HEK293T (cell line): ENCODE measurements at regions not wholly inside any gene's neighbourhood (a gene's known extent, or its start where the extent isn't known, plus 50 kb on each side); places are given as distances from the start of the nearest gene placed in this dataset.

Experiments
- CTCF ChIA-PET: fragments of 350-600 bp; formaldehyde crosslinking; extraction: SDS; loops from one replicate; lab custom pipeline; 2021; ENCODE audit warnings: antibody characterized with exemption, inconsistent platforms; lab: Yijun Ruan, JAX
- POLR2A ChIA-PET: fragments of 350-600 bp; formaldehyde crosslinking; extraction: SDS; loops from one replicate; lab custom pipeline; 2020; ENCODE audit warnings: antibody characterized with exemption, inconsistent platforms; lab: Yijun Ruan, JAX
- DNase-seq: peaks from one replicate; pipeline ENCODE4 v3.0.0; 2012; ENCODE audit warnings: mixed read lengths; ENCODE audit errors: extremely low spot score
- ARNT ChIP-seq: fragments of 450-650 bp; IDR thresholded peaks from 2 replicates; pipeline ENCODE4 v1.6.1; 2017; ENCODE audit warnings: mild to moderate bottlenecking
- BHLHE40 ChIP-seq: fragments of 450-650 bp; IDR thresholded peaks from 2 replicates; pipeline ENCODE4 v1.6.1; 2016; ENCODE audit warnings: mild to moderate bottlenecking, moderate library complexity, borderline replicate concordance
- CTBP1 ChIP-seq: fragments of 450-650 bp; IDR thresholded peaks from 2 replicates; pipeline ENCODE4 v1.6.1; 2016; ENCODE audit warnings: borderline replicate concordance
- ELF4 ChIP-seq: fragments of 450-650 bp; IDR thresholded peaks from 2 replicates; pipeline ENCODE4 v1.6.1; 2017; ENCODE audit warnings: antibody characterized with exemption
- FOXA1 ChIP-seq: fragments of 450-650 bp; IDR thresholded peaks from 2 replicates; pipeline ENCODE4 v1.6.1; 2016; ENCODE audit warnings: mild to moderate bottlenecking
- FOXK2 ChIP-seq: fragments of 450-650 bp; IDR thresholded peaks from 2 replicates; pipeline ENCODE4 v1.6.1; 2016; ENCODE audit warnings: mild to moderate bottlenecking
- FOXM1 ChIP-seq: fragments of 450-650 bp; IDR thresholded peaks from 2 replicates; pipeline ENCODE4 v1.6.1; 2017; ENCODE audit warnings: mild to moderate bottlenecking, borderline replicate concordance
- HDGF ChIP-seq: fragments of 450-650 bp; IDR thresholded peaks from 2 replicates; pipeline ENCODE4 v1.6.1; 2017; ENCODE audit warnings: antibody characterized with exemption, borderline replicate concordance
- L3MBTL2 ChIP-seq: fragments of 450-650 bp; conservative IDR thresholded peaks from 2 replicates; pipeline ENCODE4 v1.6.1; 2016; ENCODE audit warnings: mild to moderate bottlenecking
- LEF1 ChIP-seq: fragments of 450-650 bp; IDR thresholded peaks from 2 replicates; pipeline ENCODE4 v1.6.1; 2017; ENCODE audit warnings: mild to moderate bottlenecking, borderline replicate concordance
- NFRKB ChIP-seq: fragments of 450-650 bp; IDR thresholded peaks from 2 replicates; pipeline ENCODE4 v1.6.1; 2016; ENCODE audit warnings: mild to moderate bottlenecking, moderate library complexity
- SP1 ChIP-seq: fragments of 450-650 bp; IDR thresholded peaks from 2 replicates; pipeline ENCODE4 v1.6.1; 2017
- SUZ12 ChIP-seq: fragments of 450-650 bp; IDR thresholded peaks from 2 replicates; pipeline ENCODE4 v1.6.1; 2016; ENCODE audit warnings: mild to moderate bottlenecking
- TARDBP ChIP-seq: fragments of 450-650 bp; IDR thresholded peaks from 2 replicates; pipeline ENCODE4 v1.6.1; 2016
- ZNF384 ChIP-seq: fragments of 450-650 bp; IDR thresholded peaks from 2 replicates; pipeline ENCODE4 v1.6.1; 2016
- TF ChIP-seq, protein P1 (sequence below): fragments of 450-650 bp; IDR thresholded peaks from 2 replicates; pipeline ENCODE4 v1.6.1; 2016

- CTCF ChIA-PET = interaction anchor here (1.0 kb wide), 1 partner anchor 9 kb away, joined by 5 read pairs; no protein-coding TSS in a partner anchor
- no peak for DNase-seq
- TF ChIP-seq NFRKB (no peak), CTBP1 (no peak), HDGF (no peak), LEF1 (no peak), SP1 (no peak), FOXM1 (no peak), L3MBTL2 (no peak), ELF4 (no peak), FOXA1 (no peak), BHLHE40 (no peak), ZNF384 (no peak), TARDBP (no peak)
- TF ChIP-seq, protein P1, sequence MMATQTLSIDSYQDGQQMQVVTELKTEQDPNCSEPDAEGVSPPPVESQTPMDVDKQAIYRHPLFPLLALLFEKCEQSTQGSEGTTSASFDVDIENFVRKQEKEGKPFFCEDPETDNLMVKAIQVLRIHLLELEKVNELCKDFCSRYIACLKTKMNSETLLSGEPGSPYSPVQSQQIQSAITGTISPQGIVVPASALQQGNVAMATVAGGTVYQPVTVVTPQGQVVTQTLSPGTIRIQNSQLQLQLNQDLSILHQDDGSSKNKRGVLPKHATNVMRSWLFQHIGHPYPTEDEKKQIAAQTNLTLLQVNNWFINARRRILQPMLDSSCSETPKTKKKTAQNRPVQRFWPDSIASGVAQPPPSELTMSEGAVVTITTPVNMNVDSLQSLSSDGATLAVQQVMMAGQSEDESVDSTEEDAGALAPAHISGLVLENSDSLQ = no peak
- POLR2A ChIA-PET = no interaction called here
These were observed 330.4 kb upstream of the SLC14A2 start for GRCh38 chr18:45284851-45285250.

DNA sequence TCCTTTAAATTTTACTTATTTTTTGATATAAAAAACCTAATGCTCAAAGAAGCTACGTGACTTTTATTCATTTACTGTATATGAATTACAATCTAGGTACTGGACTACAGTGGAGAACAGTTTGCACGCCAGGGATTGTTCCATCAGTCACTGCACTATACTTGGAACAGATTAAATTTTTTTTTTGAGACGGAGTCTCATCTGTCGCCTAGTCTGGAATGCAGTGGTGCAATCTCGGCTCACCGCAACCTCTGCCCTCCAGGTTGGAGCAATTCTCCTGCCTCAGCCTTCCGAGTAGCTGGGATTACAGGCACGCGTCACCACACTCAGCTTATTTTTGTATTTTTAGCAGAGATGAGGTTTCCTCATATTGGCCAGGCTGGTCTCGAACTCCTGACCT lies 330.0 kb upstream of the SLC14A2 start:
- ChIA-PET CTCF (interaction anchor here (1.0 kb wide), 1 partner anchor 9 kb away, joined by 5 read pairs; no protein-coding TSS in a partner anchor), POLR2A (no interaction called here)
- DNase-seq = no peak
- no peak for TF ChIP-seq SUZ12
- no peak for TF ChIP-seq CTBP1
- TF ChIP-seq FOXA1 = no peak
- TF ChIP-seq LEF1 = no peak
- no peak for TF ChIP-seq NFRKB
- TF ChIP-seq FOXK2 = no peak
- TF ChIP-seq FOXM1 = no peak
- TF ChIP-seq, protein P1 = no peak
- TF ChIP-seq TARDBP = no peak
- TF ChIP-seq ZNF384 = no peak
- no peak for TF ChIP-seq BHLHE40
- no peak for TF ChIP-seq SP1
- TF ChIP-seq ARNT = no peak
- TF ChIP-seq ELF4 = no peak
- no peak for TF ChIP-seq HDGF

DNA sequence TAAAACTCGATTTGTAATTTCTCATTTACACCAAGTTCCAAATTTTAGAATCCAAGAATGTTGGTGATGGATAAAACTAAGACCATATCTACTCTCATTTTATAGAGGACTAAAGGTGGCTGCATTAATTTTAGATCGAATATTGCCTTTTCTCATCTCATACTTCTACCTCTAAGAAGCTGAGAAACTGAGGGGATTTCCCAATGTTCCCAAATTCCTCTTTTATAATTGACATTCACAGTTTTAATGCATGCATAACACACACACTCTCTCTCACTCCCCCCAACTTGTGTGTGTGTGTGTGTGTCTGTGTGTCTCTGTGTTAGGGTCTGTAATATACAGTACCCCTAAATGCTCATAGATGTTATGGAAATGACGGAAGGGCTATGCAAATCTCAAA lies 328.8 kb upstream of the SLC14A2 start:
- ChIA-PET POLR2A (no interaction called here), CTCF (no interaction called here)
- TF ChIP-seq, protein P1 = no peak
- TF ChIP-seq CTBP1 (no peak), FOXM1 (no peak), ZNF384 (no peak), FOXK2 (no peak), NFRKB (no peak), BHLHE40 (no peak)
- DNase-seq = no peak

GRCh38 chr18:45287531-45287930 lies 327.7 kb upstream of the SLC14A2 start:
- POLR2A ChIA-PET = no interaction called here
- CTCF ChIA-PET = no interaction called here
- no peak for TF ChIP-seq LEF1
- TF ChIP-seq ARNT = no peak
- TF ChIP-seq HDGF = no peak
- no peak for TF ChIP-seq FOXK2
- no peak for TF ChIP-seq ELF4
- TF ChIP-seq L3MBTL2 = no peak
- no peak for TF ChIP-seq TARDBP
- no peak for TF ChIP-seq SP1
- no peak for TF ChIP-seq CTBP1
- TF ChIP-seq FOXM1 = no peak
- no peak for TF ChIP-seq ZNF384
- no peak for TF ChIP-seq NFRKB
- no peak for TF ChIP-seq FOXA1
- TF ChIP-seq BHLHE40 = no peak
- TF ChIP-seq SUZ12 = no peak
- TF ChIP-seq, protein P1 = no peak
- DNase-seq = no peak

DNA sequence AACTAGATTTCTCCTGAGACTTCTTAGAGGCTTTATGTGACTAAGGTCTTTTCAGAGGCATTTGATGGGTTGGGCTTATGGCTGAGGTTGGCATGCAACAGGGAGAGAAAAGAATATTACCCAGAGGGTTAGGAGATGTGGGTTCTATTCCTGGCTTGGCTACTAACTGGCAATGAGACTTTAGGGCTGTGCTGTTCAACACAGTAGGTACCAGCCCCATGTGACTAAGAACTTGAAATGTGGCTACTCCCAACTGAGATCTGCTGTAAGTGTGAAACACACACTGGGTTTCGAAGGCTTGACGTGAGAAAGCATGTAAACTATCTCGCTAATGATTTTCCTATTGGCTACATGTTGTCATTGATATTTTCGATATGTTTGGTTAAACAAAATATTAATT lies 324.9 kb upstream of the SLC14A2 start:
- ChIA-PET CTCF (no interaction called here), POLR2A (no interaction called here)
- no peak for DNase-seq
- TF ChIP-seq ELF4 (no peak), ZNF384 (no peak), SP1 (no peak), TARDBP (no peak)

DNA sequence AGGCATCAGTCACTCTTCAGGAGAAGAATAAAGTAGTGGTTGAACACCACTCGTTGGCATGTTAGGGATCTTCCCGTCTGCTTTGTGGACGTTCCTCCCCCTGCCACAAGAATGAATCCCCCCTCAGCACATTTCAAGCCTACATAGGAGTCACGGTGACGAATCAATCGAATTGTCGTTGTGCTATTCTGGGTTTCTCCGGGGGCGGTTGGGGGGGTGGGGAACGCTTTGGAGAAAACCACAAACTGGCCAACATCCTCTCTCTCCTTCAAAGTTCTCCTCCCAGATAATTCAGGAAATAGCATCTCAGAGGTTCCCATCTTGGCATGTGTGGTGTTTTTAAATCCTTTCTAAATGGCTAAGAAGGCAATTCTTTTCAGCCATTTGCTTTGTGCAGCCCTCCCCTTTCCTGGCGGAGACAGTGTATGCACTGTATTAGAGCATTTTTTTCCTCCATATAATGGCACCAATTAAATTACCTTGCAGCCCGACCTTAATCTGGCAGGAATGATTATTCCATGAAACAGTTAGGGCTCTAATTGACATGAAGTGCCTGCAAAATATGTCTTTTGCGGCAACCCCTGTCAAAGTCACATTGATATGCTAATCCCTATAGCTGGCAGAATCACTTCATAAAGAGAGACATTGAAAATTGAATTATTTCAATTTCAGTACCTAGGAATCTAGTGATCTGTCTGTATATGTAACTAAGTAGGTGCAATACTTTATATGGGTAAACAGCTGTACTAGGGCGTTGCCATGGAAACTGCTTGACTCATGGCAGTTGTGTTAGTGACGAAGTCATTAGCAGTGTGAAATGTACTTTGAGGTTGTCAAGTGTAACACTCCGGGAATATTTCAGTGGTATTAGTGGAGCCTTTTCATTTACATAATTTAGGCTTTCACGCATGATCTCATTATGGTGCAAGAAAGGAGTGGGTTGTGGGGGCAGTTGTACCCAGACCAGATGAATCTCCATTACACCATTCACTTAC lies 323.4 kb upstream of the SLC14A2 start:
- POLR2A ChIA-PET = no interaction called here
- TF ChIP-seq FOXA1 = no peak
- no peak for TF ChIP-seq ELF4
- TF ChIP-seq FOXK2 = no peak
- no peak for TF ChIP-seq FOXM1
- TF ChIP-seq ZNF384 = no peak
- TF ChIP-seq BHLHE40 = no peak
- TF ChIP-seq, protein P1 = no peak
- no peak for TF ChIP-seq HDGF
- TF ChIP-seq SP1 = no peak
- no peak for TF ChIP-seq NFRKB
- CTCF ChIA-PET = no interaction called here
- DNase-seq = no peak
